Peyer's patch (tissue), 4 donors: ENCODE measurements at regions not wholly inside any gene's neighbourhood (a gene's known extent, or its start where the extent isn't known, plus 50 kb on each side); places are given as distances from the start of the nearest gene placed in this dataset.
"Not testable (repeated sequence)": the region's sequence is repeated elsewhere in the genome, so short reads cannot be mapped to it uniquely, and the experiment has no call there.

Experiments used
- POLR2A ChIP-seq, 2 donors: fragments of 450-650 bp; IDR thresholded peaks; one replicate each; pipeline ENCODE4 v1.5.1; 2017; ENCODE audit warnings: antibody characterized with exemption in 2 of 2, mild to moderate bottlenecking in 2 of 2, moderate library complexity in 2 of 2
- TF ChIP-seq, protein P1 (sequence below), 6 experiments: fragments of 450-650 bp in 4 of 6; fragments of 200-600 bp in 2 of 6; sonication (generic) in 1 of 6; IDR thresholded peaks; one replicate each; pipeline ENCODE4 v1.5.1; 2017 to 2019; ENCODE audit warnings: antibody characterized with exemption in 6 of 6, mild to moderate bottlenecking in 3 of 6, moderate library complexity in 1 of 6

DNA sequence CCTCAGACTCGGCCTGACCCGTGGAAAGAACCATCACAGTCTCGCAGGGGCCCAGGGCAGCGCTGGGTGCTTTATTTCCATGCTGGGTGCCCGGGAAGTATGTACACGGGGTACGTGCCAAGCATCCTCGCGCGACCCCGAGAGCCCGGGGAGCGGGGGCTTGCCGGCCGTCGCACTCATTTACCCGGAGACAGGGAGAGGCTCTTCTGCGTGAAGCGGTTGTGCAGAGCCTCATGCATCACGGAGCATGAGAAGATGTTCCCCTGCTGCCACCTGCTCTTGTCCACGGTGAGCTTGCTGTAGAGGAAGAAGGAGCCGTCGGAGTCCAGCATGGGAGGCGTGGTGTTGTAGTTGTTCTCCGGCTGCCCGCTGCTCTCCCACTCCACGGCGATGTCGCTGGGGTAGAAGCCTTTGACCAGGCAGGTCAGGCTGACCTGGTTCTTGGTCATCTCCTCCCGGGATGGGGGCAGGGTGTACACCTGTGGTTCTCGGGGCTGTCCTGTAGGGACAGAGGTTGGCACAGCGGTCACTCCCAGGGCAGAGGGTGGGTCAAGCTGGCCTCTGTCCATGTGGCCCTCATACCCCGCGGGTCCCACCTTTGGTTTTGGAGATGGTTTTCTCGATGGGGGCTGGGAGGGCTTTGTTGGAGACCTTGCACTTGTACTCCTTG lies 242.8 kb downstream of the TMEM121 start:
- TF ChIP-seq, protein P1, sequence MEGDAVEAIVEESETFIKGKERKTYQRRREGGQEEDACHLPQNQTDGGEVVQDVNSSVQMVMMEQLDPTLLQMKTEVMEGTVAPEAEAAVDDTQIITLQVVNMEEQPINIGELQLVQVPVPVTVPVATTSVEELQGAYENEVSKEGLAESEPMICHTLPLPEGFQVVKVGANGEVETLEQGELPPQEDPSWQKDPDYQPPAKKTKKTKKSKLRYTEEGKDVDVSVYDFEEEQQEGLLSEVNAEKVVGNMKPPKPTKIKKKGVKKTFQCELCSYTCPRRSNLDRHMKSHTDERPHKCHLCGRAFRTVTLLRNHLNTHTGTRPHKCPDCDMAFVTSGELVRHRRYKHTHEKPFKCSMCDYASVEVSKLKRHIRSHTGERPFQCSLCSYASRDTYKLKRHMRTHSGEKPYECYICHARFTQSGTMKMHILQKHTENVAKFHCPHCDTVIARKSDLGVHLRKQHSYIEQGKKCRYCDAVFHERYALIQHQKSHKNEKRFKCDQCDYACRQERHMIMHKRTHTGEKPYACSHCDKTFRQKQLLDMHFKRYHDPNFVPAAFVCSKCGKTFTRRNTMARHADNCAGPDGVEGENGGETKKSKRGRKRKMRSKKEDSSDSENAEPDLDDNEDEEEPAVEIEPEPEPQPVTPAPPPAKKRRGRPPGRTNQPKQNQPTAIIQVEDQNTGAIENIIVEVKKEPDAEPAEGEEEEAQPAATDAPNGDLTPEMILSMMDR (IDR thresholded peaks at IDR 0.05) = not testable (repeated sequence)
- TF ChIP-seq POLR2A (IDR thresholded peaks at IDR 0.05) = not testable (repeated sequence)
